A549 (cell line): ENCODE measurements at regions not wholly inside any gene's neighbourhood (a gene's known extent, or its start where the extent isn't known, plus 50 kb on each side); places are given as distances from the start of the nearest gene placed in this dataset.
"Not testable (repeated sequence)": the region's sequence is repeated elsewhere in the genome, so short reads cannot be mapped to it uniquely, and the experiment has no call there.

Experiments
- ATAC-seq, 2 experiments: fragments of 200-7000 bp in 1 of 2; fragments of >200 bp in 1 of 2; cut with Nextera tagmentation in 1 of 2; cut with Tn5 transposase in 1 of 2; 3 replicates each; pipeline versions ENCODE4 v1.8.0 to v1.9.1; 2018 to 2020; ENCODE audit warnings: mild to moderate bottlenecking in 1 of 2, moderate library complexity in 1 of 2
- CTCF ChIA-PET: fragments of 300-600 bp; sonication (Branson Sonifier 250); formaldehyde crosslinking; extraction: SDS; loops from one replicate; lab custom pipeline; 2021; ENCODE audit warnings: antibody characterized with exemption, inconsistent platforms; lab: Yijun Ruan, JAX
- POLR2A ChIA-PET: fragments of 350-600 bp; formaldehyde crosslinking; extraction: SDS; loops from one replicate; lab custom pipeline; 2021; ENCODE audit warnings: antibody characterized with exemption, inconsistent platforms; lab: Yijun Ruan, JAX
- DNase-seq, 2 experiments: peaks; one replicate each; pipeline versions ENCODE4 v3.0.0 to v3.0.0-alpha.2; 2011 to 2016; ENCODE audit warnings: low read depth in 1 of 2, low spot score in 1 of 2
- FAIRE-seq: peaks from 2 replicates; lab custom pipeline; 2011; peaks lifted over from hg19 to GRCh38; lab: Jason Lieb, UNC
- H3K27ac ChIP-seq, 2 experiments: fragments of >200 bp; sonication (Bioruptor Twin); formaldehyde crosslinking; 3 replicates each; pipeline ENCODE4 v1.5.1; 2016 to 2017
- H3K4me1 ChIP-seq: fragments of >200 bp; sonication (Bioruptor Twin); formaldehyde crosslinking; 3 replicates; pipeline ENCODE4 v1.6.1; 2016
- H3K4me2 ChIP-seq: fragments of >200 bp; sonication (Bioruptor Twin); formaldehyde crosslinking; 3 replicates; pipeline ENCODE4 v1.6.1; 2016
- H3K4me3 ChIP-seq: fragments of >200 bp; sonication (Bioruptor Twin); formaldehyde crosslinking; 3 replicates; pipeline ENCODE4 v1.5.1; 2016
- H3K9me3 ChIP-seq: fragments of >200 bp; sonication (Bioruptor Twin); formaldehyde crosslinking; 3 replicates; pipeline ENCODE4 v1.6.1; 2016
- ATOH8 ChIP-seq: fragments of 250-450 bp; sonication (Bioruptor Pico); IDR thresholded peaks from 2 replicates; pipeline ENCODE4 v1.5.0; 2020; ENCODE audit warnings: low read depth, mild to moderate bottlenecking, moderate library complexity
- CBX8 ChIP-seq: fragments of 200-600 bp; sonication (generic); IDR thresholded peaks from 2 replicates; pipeline ENCODE4 v1.6.1; 2016
- CEBPB ChIP-seq, 2 experiments: fragments of >200 bp in 1 of 2; sonication (Bioruptor Twin) in 1 of 2; formaldehyde crosslinking in 1 of 2; IDR thresholded peaks; 2 replicates each; pipeline ENCODE4 v1.6.1; 2012 to 2016
- CHD2 ChIP-seq: fragments of 150-350 bp; IDR thresholded peaks from 2 replicates; pipeline ENCODE4 v1.6.1; 2014; ENCODE audit warnings: low read length; ENCODE audit not compliant: partially characterized antibody
- CTCF ChIP-seq: fragments of >200 bp; sonication (Bioruptor Twin); formaldehyde crosslinking; IDR thresholded peaks from 3 replicates; pipeline ENCODE4 v1.5.1; 2016
- EHF ChIP-seq: fragments of 250-450 bp; sonication (Bioruptor Pico); IDR thresholded peaks from 2 replicates; pipeline ENCODE4 v1.5.0; 2020; ENCODE audit warnings: mild to moderate bottlenecking
- EHMT2 ChIP-seq: fragments of 200-600 bp; sonication (generic); IDR thresholded peaks from 2 replicates; pipeline ENCODE4 v1.6.1; 2016; ENCODE audit warnings: antibody characterized with exemption, low read depth, mild to moderate bottlenecking, moderate library complexity
- ELK1 ChIP-seq: fragments of 150-350 bp; IDR thresholded peaks from 2 replicates; pipeline ENCODE4 v1.6.1; 2014; ENCODE audit warnings: low read depth, mild to moderate bottlenecking, low read length
- GATA3 ChIP-seq: IDR thresholded peaks from 2 replicates; pipeline ENCODE4 v1.6.1; 2012; ENCODE audit warnings: borderline replicate concordance
- HEYL ChIP-seq: fragments of 250-450 bp; sonication (Bioruptor Pico); IDR thresholded peaks from 2 replicates; pipeline ENCODE4 v1.8.0; 2021; ENCODE audit warnings: mild to moderate bottlenecking, moderate library complexity
- JUN ChIP-seq, 2 experiments: fragments of >200 bp; sonication (Bioruptor Twin); formaldehyde crosslinking; IDR thresholded peaks; 2 replicates in 1 of 2; 3 replicates in 1 of 2; pipeline ENCODE4 v1.6.1; 2016 to 2017
- KDM1A ChIP-seq: fragments of 200-600 bp; sonication (generic); IDR thresholded peaks from 2 replicates; pipeline ENCODE4 v1.6.1; 2016; ENCODE audit warnings: low read depth, mild to moderate bottlenecking
- KDM5A ChIP-seq: fragments of 200-600 bp; sonication (generic); IDR thresholded peaks from 2 replicates; pipeline ENCODE4 v1.6.1; 2016; ENCODE audit warnings: antibody characterized with exemption, mild to moderate bottlenecking
- NFE2L2 ChIP-seq: fragments of 150-350 bp; conservative IDR thresholded peaks from 2 replicates; pipeline ENCODE4 v1.6.1; 2014; ENCODE audit warnings: low read length
- NPAS2 ChIP-seq: fragments of 250-450 bp; sonication (Bioruptor Pico); IDR thresholded peaks from 2 replicates; pipeline ENCODE4 v1.8.0; 2022; ENCODE audit warnings: mild to moderate bottlenecking, moderate library complexity, borderline replicate concordance
- NR3C1 ChIP-seq: fragments of >200 bp; sonication (Bioruptor Twin); formaldehyde crosslinking; IDR thresholded peaks from 3 replicates; pipeline ENCODE4 v1.6.1; 2017
- POLR2A ChIP-seq: IDR thresholded peaks from 2 replicates; pipeline ENCODE4 v1.6.1; 2012; ENCODE audit warnings: mild to moderate bottlenecking, low read length
- POLR2AphosphoS2 ChIP-seq: conservative IDR thresholded peaks from 2 replicates; pipeline ENCODE4 v1.6.1; 2012; ENCODE audit warnings: low read length, improper control_type of control experiment, inconsistent platforms
- SREBF2 ChIP-seq: fragments of 450-650 bp; IDR thresholded peaks from 2 replicates; pipeline ENCODE4 v1.6.1; 2014; ENCODE audit warnings: mild to moderate bottlenecking, moderate library complexity
- TP53 ChIP-seq: fragments of 250-450 bp; sonication (Bioruptor Pico); IDR thresholded peaks from 2 replicates; pipeline ENCODE4 v1.5.0; 2021; ENCODE audit warnings: mild to moderate bottlenecking, moderate library complexity
- ZNF302 ChIP-seq: fragments of 250-450 bp; sonication (Bioruptor Pico); IDR thresholded peaks from 2 replicates; pipeline ENCODE4 v1.9.0; 2021; ENCODE audit warnings: inconsistent platforms, mild to moderate bottlenecking, moderate library complexity
- ZSCAN20 ChIP-seq: fragments of 250-450 bp; sonication (Bioruptor Pico); IDR thresholded peaks from 2 replicates; pipeline ENCODE4 v1.8.0; 2022; ENCODE audit warnings: mild to moderate bottlenecking, moderate library complexity
- WGBS: methylation state at CpG from one replicate; pipeline ENCODE4 v1.1.6; 2017; ENCODE audit errors: missing lambda C conversion rate; 5-methylcytosine and 5-hydroxymethylcytosine counted together

- TF ChIP-seq EHF (CRISPR knock-in tag): no peak
- TF ChIP-seq ATOH8 (CRISPR knock-in tag): no peak
- no peak for TF ChIP-seq SREBF2
Measured at GRCh38 chr3:109702976-109703375, 365.6 kb upstream of the DPPA4 start (continued).

- ATAC-seq, H3K4me1 ChIP-seq, H3K9me3 ChIP-seq, FAIRE-seq, H3K4me3 ChIP-seq, H3K4me2 ChIP-seq, CTCF ChIA-PET, DNase-seq, POLR2A ChIA-PET, H3K27ac ChIP-seq: not testable (repeated sequence)
- 96% methylated on average over 1 of the region's 1 CpG for WGBS
Measured at GRCh38 chr3:109705133-109705532, 367.8 kb upstream of the DPPA4 start.

- ATAC-seq: no peak
- ChIA-PET POLR2A (no interaction called here), CTCF (no interaction called here)
- Histone ChIP-seq H3K9me3 (0 out of 3 replicates have a peak, but pooled peaks cover 2% of the 10 kb centered on the region), H3K4me2 (no peak overlapping the region), H3K27ac (no peak overlapping the region), H3K4me3 (no peak overlapping the region), H3K4me1 (no peaks in the 10 kb centered on the region)
- no peak for FAIRE-seq
- TF ChIP-seq CHD2 (no peak), GATA3 (peak; percentile 45; the same call in 1 of the 2 replicates), KDM5A (no peak)
- DNase-seq: no peak
- WGBS: 14% methylated on average over 2 of the region's 2 CpGs
Measured at GRCh38 chr3:109707617-109708016, 370.3 kb upstream of the DPPA4 start.

- no peak for TF ChIP-seq NR3C1
- no peak for TF ChIP-seq ZSCAN20 (CRISPR knock-in tag)
- TF ChIP-seq POLR2AphosphoS2: no peak
- TF ChIP-seq NFE2L2: no peak
- no peak for TF ChIP-seq TP53
- no peak for TF ChIP-seq JUN (IDR thresholded peaks at IDR 0.05)
- TF ChIP-seq ELK1: no peak
- no peak for TF ChIP-seq ZNF302 (CRISPR knock-in tag)
- no peak for TF ChIP-seq KDM1A
- Histone ChIP-seq H3K27ac (no peak overlapping the region), H3K4me1 (no peaks in the 10 kb centered on the region), H3K4me2 (no peak overlapping the region), H3K9me3 (0 out of 3 replicates have a peak, but pooled peaks cover 2% of the 10 kb centered on the region), H3K4me3 (no peak overlapping the region)
- no peak for DNase-seq
- ChIA-PET CTCF (interaction anchor here (0.6 kb wide), 1 partner anchor 177 kb away, joined by 3 read pairs; no protein-coding TSS in a partner anchor), POLR2A (no interaction called here)
- no peak for FAIRE-seq
- 68% methylated on average over 2 of the region's 2 CpGs for WGBS
- no peak for ATAC-seq
Measured at GRCh38 chr3:109713288-109713687, 375.9 kb upstream of the DPPA4 start.

- H3K27ac ChIP-seq: no peak overlapping the region
- WGBS: 24% methylated on average over 3 of the region's 3 CpGs
- POLR2A ChIA-PET: no interaction called here
- FAIRE-seq: no peak
- no peak for TF ChIP-seq EHMT2
- TF ChIP-seq NPAS2 (CRISPR knock-in tag): no peak
- TF ChIP-seq HEYL (CRISPR knock-in tag): no peak
- TF ChIP-seq CEBPB (IDR thresholded peaks at IDR 0.05): no peak
- no peak for TF ChIP-seq POLR2A
- no peak for TF ChIP-seq CTCF
- no peak for TF ChIP-seq CBX8
- H3K4me1 ChIP-seq: no peaks in the 10 kb centered on the region
- no peak for ATAC-seq
- H3K9me3 ChIP-seq: no peaks in the 10 kb centered on the region
- no peak overlapping the region for H3K4me2 ChIP-seq
- no peak for DNase-seq
- CTCF ChIA-PET: no interaction called here
- H3K4me3 ChIP-seq: no peak overlapping the region
Measured at GRCh38 chr3:109715707-109716106, 378.4 kb upstream of the DPPA4 start.
